Omental fat pad (tissue), 3 donors: ENCODE measurements at regions not wholly inside any gene's neighbourhood (a gene's known extent, or its start where the extent isn't known, plus 50 kb on each side); places are given as distances from the start of the nearest gene placed in this dataset.

Source experiments
- ATAC-seq: fragments of 150-250 bp; one replicate; pipeline ENCODE4 v1.9.1; 2016; ENCODE audit warnings: mild to moderate bottlenecking, moderate library complexity; ENCODE audit not compliant: low FRiP score
- DNase-seq: peaks from one replicate; pipeline ENCODE4 v3.0.0-alpha.2; 2019; ENCODE audit warnings: low spot score
- CTCF ChIP-seq, 3 donors: fragments of 450-650 bp; IDR thresholded peaks; one replicate each; pipeline ENCODE4 v1.5.1; 2016 to 2017; ENCODE audit warnings: antibody characterized with exemption in 3 of 3, mild to moderate bottlenecking in 3 of 3, moderate library complexity in 2 of 3

GRCh38 chr21:27114111-27114510 lies 147.2 kb upstream of the ADAMTS5 start:
- no peak for TF ChIP-seq CTCF (IDR thresholded peaks at IDR 0.05)
- ATAC-seq (no peak), DNase-seq (no peak)

DNA sequence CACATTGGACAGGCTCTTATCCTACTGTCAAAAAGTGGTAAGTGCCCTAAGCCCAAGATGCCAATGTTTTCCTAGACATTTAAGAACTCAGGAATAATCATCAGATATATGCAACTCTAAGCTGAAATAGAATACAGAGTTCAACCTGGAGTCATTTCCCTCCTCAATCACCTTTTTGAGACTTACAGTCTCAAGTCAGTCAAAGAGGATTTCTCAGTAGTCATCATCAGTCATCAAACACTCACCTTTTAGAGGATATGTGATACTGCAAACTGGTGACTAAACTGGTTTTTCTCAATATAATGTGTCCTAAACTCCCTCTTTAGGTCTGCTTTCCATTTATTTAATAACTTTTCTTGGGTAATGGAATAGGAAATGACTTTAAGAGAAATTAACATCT lies 145.3 kb upstream of the ADAMTS5 start:
- TF ChIP-seq CTCF (IDR thresholded peaks at IDR 0.05), result no peak
- DNase-seq, result no peak
- no peak for ATAC-seq

DNA sequence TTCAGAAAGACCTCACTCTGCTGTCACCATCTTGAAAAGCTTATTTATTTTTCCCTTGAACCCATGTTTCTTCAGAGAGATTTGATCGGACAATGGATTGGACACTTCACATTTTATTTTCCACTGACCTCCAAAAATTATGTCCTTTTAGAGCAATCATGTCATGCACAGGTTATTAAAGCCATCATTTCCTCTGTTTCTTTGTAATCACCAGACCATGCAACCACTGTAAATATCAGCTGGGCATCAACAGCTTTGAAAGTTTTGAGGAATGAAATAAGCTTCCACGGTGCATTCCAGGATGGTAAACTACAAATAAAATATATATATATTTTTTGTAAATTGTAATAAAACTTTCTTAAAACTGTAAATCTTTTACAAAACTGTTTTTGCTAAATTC lies 144.1 kb upstream of the ADAMTS5 start:
- DNase-seq, result no peak

DNA sequence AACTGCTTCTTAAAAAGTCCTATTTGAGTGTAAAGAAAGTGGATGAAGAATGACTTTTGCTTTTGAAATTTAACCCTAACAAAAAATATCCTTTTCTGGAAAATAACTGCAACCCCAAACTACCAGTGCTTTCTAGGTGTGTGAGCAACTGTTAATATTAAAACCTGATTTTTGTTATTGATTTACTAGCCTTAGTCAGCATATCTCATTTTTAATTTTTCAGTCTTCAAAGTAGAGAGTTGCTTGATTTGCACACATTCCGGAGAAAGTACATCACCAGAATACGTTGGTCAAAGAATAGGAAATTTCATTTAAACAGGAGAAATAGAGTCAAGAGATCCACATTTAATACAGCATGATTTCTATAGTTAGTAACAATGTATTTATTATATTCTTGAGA lies 141.8 kb upstream of the ADAMTS5 start:
- TF ChIP-seq CTCF (IDR thresholded peaks at IDR 0.05), result no peak
- ATAC-seq, result no peak
- DNase-seq, result no peak

More for the DNA sequence above, 144.1 kb upstream of the ADAMTS5 start:
- ATAC-seq, result no peak
- TF ChIP-seq CTCF (IDR thresholded peaks at IDR 0.05), result no peak

- TF ChIP-seq CTCF (IDR thresholded peaks at IDR 0.05), result no peak
- DNase-seq, result no peak
- no peak for ATAC-seq
These were observed 141.3 kb upstream of the ADAMTS5 start for GRCh38 chr21:27108228-27108627.

GRCh38 chr21:27104846-27105431 lies 138.1 kb upstream of the ADAMTS5 start:
- TF ChIP-seq CTCF (IDR thresholded peaks at IDR 0.05), result no peak
- DNase-seq (no peak), ATAC-seq (no peak)

DNA sequence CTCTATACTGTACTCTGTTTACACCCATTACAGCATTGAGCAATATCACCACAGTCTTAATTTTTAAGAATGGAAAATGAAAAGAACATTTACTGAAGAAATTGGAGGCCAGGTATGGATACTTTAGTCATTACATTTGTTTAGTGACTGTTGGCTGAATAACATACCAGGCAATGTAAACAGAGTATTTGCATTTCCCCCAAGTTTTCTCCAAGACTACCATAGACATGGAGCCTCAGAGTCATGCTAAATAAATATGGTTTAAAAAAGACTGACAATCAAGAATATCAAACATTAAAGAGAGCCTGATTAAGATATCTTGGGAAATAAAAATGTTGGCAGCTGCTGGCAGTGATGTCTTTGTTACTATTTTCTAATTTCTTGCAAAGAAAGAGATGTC lies 136.9 kb upstream of the ADAMTS5 start:
- no peak for TF ChIP-seq CTCF (IDR thresholded peaks at IDR 0.05)
- DNase-seq, result no peak

More for the DNA sequence above, 136.9 kb upstream of the ADAMTS5 start:
- ATAC-seq, result no peak
